HG03175 (cell line): ENCODE measurements at regions not wholly inside any gene's neighbourhood (a gene's known extent, or its start where the extent isn't known, plus 50 kb on each side); places are given as distances from the start of the nearest gene placed in this dataset.

Experiments used
- ATAC-seq: cut with Tn5 transposase; IDR thresholded peaks from one replicate; pipeline ENCODE4 v1.9.1; 2021; ENCODE audit warnings: mild to moderate bottlenecking, moderate library complexity; ENCODE audit not compliant: unreplicated experiment

- ATAC-seq: no peak
These were observed 50.6 kb upstream of the YWHAQ start for GRCh38 chr2:9681427-9681817.

GRCh38 chr2:9685637-9686036 lies 54.8 kb upstream of the YWHAQ start:
- no peak for ATAC-seq

GRCh38 chr2:9686061-9686460 lies 55.3 kb upstream of the YWHAQ start:
- no peak for ATAC-seq

GRCh38 chr2:9690252-9690651 lies 59.5 kb upstream of the YWHAQ start:
- ATAC-seq: no peak

- ATAC-seq: no peak
These were observed 60.1 kb upstream of the YWHAQ start for GRCh38 chr2:9690716-9691498.

GRCh38 chr2:9692456-9693195 lies 61.8 kb upstream of the YWHAQ start:
- no peak for ATAC-seq

GRCh38 chr2:9693196-9693491 lies 62.3 kb upstream of the YWHAQ start:
- ATAC-seq: no peak

GRCh38 chr2:9693646-9694045 lies 62.8 kb upstream of the YWHAQ start:
- ATAC-seq: no peak

GRCh38 chr2:9694661-9695234 lies 64.0 kb upstream of the YWHAQ start:
- no peak for ATAC-seq

GRCh38 chr2:9695941-9696340 lies 65.1 kb upstream of the YWHAQ start:
- no peak for ATAC-seq

- no peak for ATAC-seq
These were observed 65.9 kb upstream of the YWHAQ start for GRCh38 chr2:9696731-9697130.

GRCh38 chr2:9697909-9698308 lies 67.1 kb upstream of the YWHAQ start:
- no peak for ATAC-seq

- no peak for ATAC-seq
These were observed 68.6 kb upstream of the YWHAQ start for GRCh38 chr2:9699139-9700108.

GRCh38 chr2:9700109-9700495 lies 69.3 kb upstream of the YWHAQ start:
- ATAC-seq: no peak

GRCh38 chr2:9702604-9703084 lies 71.8 kb upstream of the YWHAQ start:
- ATAC-seq: no peak

- ATAC-seq: peak; percentile 43
These were observed 72.4 kb upstream of the YWHAQ start for GRCh38 chr2:9703085-9703678.

- ATAC-seq: no peak
These were observed 73.0 kb upstream of the YWHAQ start for GRCh38 chr2:9703701-9704221.

- no peak for ATAC-seq
These were observed 73.8 kb upstream of the YWHAQ start for GRCh38 chr2:9704600-9704999.

GRCh38 chr2:9705196-9705595 lies 74.4 kb upstream of the YWHAQ start:
- no peak for ATAC-seq

- no peak for ATAC-seq
These were observed 76.2 kb upstream of the YWHAQ start for GRCh38 chr2:9707008-9707407.
